CD14-positive monocyte (primary cell): ENCODE measurements at regions not wholly inside any gene's neighbourhood (a gene's known extent, or its start where the extent isn't known, plus 50 kb on each side); places are given as distances from the start of the nearest gene placed in this dataset.

Experiments
- DNase-seq, 3 donors: peaks; one replicate each; pipeline ENCODE4 v3.0.0-alpha.2; 2011 to 2022
- H2AFZ ChIP-seq: 2 replicates; pipeline ENCODE4 v1.6.0; 2012; ENCODE audit warnings: mild to moderate bottlenecking, low read depth, low read length, inconsistent platforms; ENCODE audit not compliant: insufficient read depth, poor library complexity, severe bottlenecking
- H3K27ac ChIP-seq, 2 donors: 1 replicate in 1 of 2; 2 replicates in 1 of 2; pipeline ENCODE4 v1.5.1; 2012 to 2013; ENCODE audit warnings: low read length in 2 of 2, control low read depth in 1 of 2, inconsistent platforms in 1 of 2, low read depth in 1 of 2, mild to moderate bottlenecking in 1 of 2
- H3K27me3 ChIP-seq, 2 donors: one replicate each; pipeline versions ENCODE4 v1.6.0 to v1.6.1; 2011 to 2013; ENCODE audit warnings: low read length in 2 of 2; ENCODE audit not compliant: control insufficient read depth in 2 of 2, insufficient read depth in 2 of 2
- H3K36me3 ChIP-seq, 2 donors: replicated peaks in 1 of 2; 1 replicate in 1 of 2; 2 replicates in 1 of 2; pipeline versions ENCODE4 v1.5.1 to v1.6.1; 2012 to 2013; ENCODE audit warnings: low read length in 2 of 2, control low read depth in 1 of 2, inconsistent platforms in 1 of 2, mild to moderate bottlenecking in 1 of 2; ENCODE audit not compliant: insufficient read depth in 2 of 2, control insufficient read depth in 1 of 2
- H3K4me1 ChIP-seq, 2 donors: 1 replicate in 1 of 2; 2 replicates in 1 of 2; pipeline versions ENCODE4 v1.5.1 to v1.6.1; 2012 to 2013; ENCODE audit warnings: low read length in 2 of 2, control low read depth in 1 of 2, inconsistent platforms in 1 of 2, mild to moderate bottlenecking in 1 of 2, moderate library complexity in 1 of 2; ENCODE audit not compliant: insufficient read depth in 2 of 2, control insufficient read depth in 1 of 2
- H3K4me2 ChIP-seq: replicated peaks from 2 replicates; pipeline ENCODE3; 2012; ENCODE audit warnings: low read length, moderate library complexity, mild to moderate bottlenecking; ENCODE audit not compliant: poor library complexity, severe bottlenecking; ENCODE audit errors: extremely low read depth
- H3K4me3 ChIP-seq, 3 experiments: fragments of 200-600 bp in 1 of 3; sonication (generic) in 1 of 3; replicated peaks in 1 of 3; 1 replicate in 2 of 3; 2 replicates in 1 of 3; pipeline ENCODE4 v1.5.1; 2011 to 2013; ENCODE audit warnings: low read length in 3 of 3, mild to moderate bottlenecking in 3 of 3, control low read depth in 2 of 3, low read depth in 2 of 3, inconsistent platforms in 1 of 3, moderate library complexity in 1 of 3
- H3K79me2 ChIP-seq: 2 replicates; pipeline ENCODE4 v1.6.0; 2012; ENCODE audit warnings: mild to moderate bottlenecking, control low read depth, inconsistent platforms, low read length, moderate library complexity; ENCODE audit not compliant: insufficient read depth
- H3K9ac ChIP-seq: 2 replicates; pipeline ENCODE4 v1.6.0; 2017; ENCODE audit warnings: low read length, mild to moderate bottlenecking; ENCODE audit not compliant: insufficient read depth, poor library complexity, severe bottlenecking
- H3K9me3 ChIP-seq, 2 donors: replicated peaks in 1 of 2; 1 replicate in 1 of 2; 2 replicates in 1 of 2; pipeline versions ENCODE4 v1.5.1 to v1.6.1; 2012 to 2013; ENCODE audit warnings: low read length in 2 of 2, control low read depth in 1 of 2; ENCODE audit not compliant: control insufficient read depth in 1 of 2, insufficient read depth in 1 of 2
- H4K20me1 ChIP-seq: 2 replicates; pipeline ENCODE4 v1.6.0; 2012; ENCODE audit warnings: mild to moderate bottlenecking, low read length, control low read depth, moderate library complexity; ENCODE audit not compliant: insufficient read depth
- H3K27ac Mint-ChIP-seq, 7 donors: one replicate each; pipeline ENCODE4 v1.8.0; 2020; ENCODE audit warnings: mild to moderate bottlenecking in 7 of 7, mixed read lengths in 7 of 7, moderate library complexity in 6 of 7, inconsistent platforms in 2 of 7
- H3K27me3 Mint-ChIP-seq, 3 donors: one replicate each; pipeline ENCODE4 v1.8.0; 2021 to 2022; ENCODE audit warnings: low read depth in 3 of 3, mild to moderate bottlenecking in 3 of 3, mixed read lengths in 3 of 3, moderate library complexity in 3 of 3, inconsistent platforms in 1 of 3
- H3K36me3 Mint-ChIP-seq, 2 donors: one replicate each; pipeline ENCODE4 v1.8.0; 2020; ENCODE audit warnings: mixed read lengths in 2 of 2, inconsistent platforms in 1 of 2, mild to moderate bottlenecking in 1 of 2
- H3K4me1 Mint-ChIP-seq: one replicate; pipeline ENCODE4 v1.8.0; 2020; ENCODE audit warnings: mild to moderate bottlenecking, mixed read lengths
- H3K4me3 Mint-ChIP-seq, 2 donors: one replicate each; pipeline ENCODE4 v1.8.0; 2020; ENCODE audit warnings: mild to moderate bottlenecking in 2 of 2, mixed read lengths in 2 of 2, moderate library complexity in 1 of 2
- H3K9me3 Mint-ChIP-seq, 7 donors: one replicate each; pipeline ENCODE4 v1.8.0; 2020 to 2022; ENCODE audit warnings: mixed read lengths in 7 of 7, mild to moderate bottlenecking in 6 of 7, moderate library complexity in 6 of 7, inconsistent platforms in 2 of 7
- WGBS: methylation state at CpG from one replicate; pipeline ENCODE4 v1.1.5; 2013; ENCODE audit warnings: missing lambda C conversion rate; ENCODE audit not compliant: insufficient coverage; 5-methylcytosine and 5-hydroxymethylcytosine counted together
- intact Hi-C, 2 donors: fragments of 100-400 bp; cut with micrococcal nuclease; formaldehyde crosslinking; loops; one replicate each; pipeline versions ENCODE4 v1.15.0 to v1.15.1; 2023
- TF ChIP-seq, protein P1 (sequence below): fragments of 200-600 bp; IDR thresholded peaks from one replicate; pipeline ENCODE4 v1.8.0; 2022; ENCODE audit warnings: antibody characterized with exemption, mild to moderate bottlenecking

- Histone ChIP-seq H3K9ac (no peak overlapping the region), H3K27me3 (no peaks in the 10 kb centered on the region), H3K27ac (no peak overlapping the region), H3K9me3 (peaks cover 3 to 8% of the 10 kb centered on the region in 2 donors), H3K36me3 (no peaks in the 10 kb centered on the region), H4K20me1 (no peaks in the 10 kb centered on the region), H3K4me3 (no peak overlapping the region), H3K4me1 (peaks cover 0 to 3% of the 10 kb centered on the region in 2 donors), H3K4me2 (no peak overlapping the region), H2AFZ (no peak overlapping the region), H3K79me2 (no peaks in the 10 kb centered on the region)
- H3K36me3 Mint-ChIP-seq, result no peaks in the 10 kb centered on the region
- 0% methylated on average over 3 of the region's 5 CpGs for WGBS
- peaks cover 0 to 3% (median 3%) of the 10 kb centered on the region in 3 donors for H3K27me3 Mint-ChIP-seq
- DNase-seq, result peak; percentile 15 to 31 (median 17)
- H3K4me1 Mint-ChIP-seq, result peaks cover 15% of the 10 kb centered on the region
- peak overlapping the region in 1 of 2 donors; percentile 42 for H3K4me3 Mint-ChIP-seq
- intact Hi-C loops, result no loop called here
- TF ChIP-seq, protein P1, sequence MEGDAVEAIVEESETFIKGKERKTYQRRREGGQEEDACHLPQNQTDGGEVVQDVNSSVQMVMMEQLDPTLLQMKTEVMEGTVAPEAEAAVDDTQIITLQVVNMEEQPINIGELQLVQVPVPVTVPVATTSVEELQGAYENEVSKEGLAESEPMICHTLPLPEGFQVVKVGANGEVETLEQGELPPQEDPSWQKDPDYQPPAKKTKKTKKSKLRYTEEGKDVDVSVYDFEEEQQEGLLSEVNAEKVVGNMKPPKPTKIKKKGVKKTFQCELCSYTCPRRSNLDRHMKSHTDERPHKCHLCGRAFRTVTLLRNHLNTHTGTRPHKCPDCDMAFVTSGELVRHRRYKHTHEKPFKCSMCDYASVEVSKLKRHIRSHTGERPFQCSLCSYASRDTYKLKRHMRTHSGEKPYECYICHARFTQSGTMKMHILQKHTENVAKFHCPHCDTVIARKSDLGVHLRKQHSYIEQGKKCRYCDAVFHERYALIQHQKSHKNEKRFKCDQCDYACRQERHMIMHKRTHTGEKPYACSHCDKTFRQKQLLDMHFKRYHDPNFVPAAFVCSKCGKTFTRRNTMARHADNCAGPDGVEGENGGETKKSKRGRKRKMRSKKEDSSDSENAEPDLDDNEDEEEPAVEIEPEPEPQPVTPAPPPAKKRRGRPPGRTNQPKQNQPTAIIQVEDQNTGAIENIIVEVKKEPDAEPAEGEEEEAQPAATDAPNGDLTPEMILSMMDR, result no peak
- peaks cover 9 to 17% (median 11%) of the 10 kb centered on the region in 7 donors for H3K9me3 Mint-ChIP-seq
- H3K27ac Mint-ChIP-seq, result peak overlapping the region in 2 of 7 donors; percentile 40 to 45
These were observed 123.6 kb upstream of the SLC16A7 start for GRCh38 chr12:59472273-59472672.

GRCh38 chr12:59459966-59460660, 135.7 kb upstream of the SLC16A7 start:
- Histone ChIP-seq H3K9me3 (no peaks in the 10 kb centered on the region), H3K4me3 (no peak overlapping the region), H2AFZ (no peak overlapping the region), H4K20me1 (no peaks in the 10 kb centered on the region), H3K36me3 (no peaks in the 10 kb centered on the region), H3K4me1 (no peaks in the 10 kb centered on the region), H3K27me3 (no peaks in the 10 kb centered on the region), H3K27ac (no peak overlapping the region), H3K9ac (no peak overlapping the region), H3K79me2 (no peaks in the 10 kb centered on the region), H3K4me2 (no peak overlapping the region)
- Mint-ChIP-seq H3K27me3 (no peaks in the 10 kb centered on the region), H3K27ac (no peak overlapping the region), H3K36me3 (no peaks in the 10 kb centered on the region), H3K4me1 (no peaks in the 10 kb centered on the region), H3K9me3 (peaks cover 0 to 3% (median 0%) of the 10 kb centered on the region in 7 donors), H3K4me3 (no peak overlapping the region)
- intact Hi-C loops, result no loop called here
- WGBS, result 100% methylated on average over 1 of the region's 5 CpGs
- no peak for DNase-seq
- TF ChIP-seq, protein P1, result no peak
